ENCODE measurements at regions not wholly inside any gene's neighbourhood (a gene's known extent, or its start where the extent isn't known, plus 50 kb on each side); places are given as distances from the start of the nearest gene placed in this dataset.

GRCh38 chr6:156309017-156309416, 468.2 kb upstream of the ARID1B start:
- no peak for DNase-seq (ENCODE audit: low read depth)

- DNase-seq (ENCODE audit: low read depth), result no peak
Measured at GRCh38 chr6:156308604-156309003, 468.6 kb upstream of the ARID1B start.

GRCh38 chr6:156306531-156306930, 470.6 kb upstream of the ARID1B start:
- no peak for DNase-seq (ENCODE audit: low read depth)

- DNase-seq (ENCODE audit: low read depth), result no peak
Measured at GRCh38 chr6:156283091-156283490, 494.1 kb upstream of the ARID1B start.

- DNase-seq (ENCODE audit: low read depth), result no peak
Measured at GRCh38 chr6:156282087-156282486, 495.1 kb upstream of the ARID1B start.

GRCh38 chr6:156281266-156281665, 495.9 kb upstream of the ARID1B start:
- DNase-seq (ENCODE audit: low read depth), result no peak

GRCh38 chr6:156280065-156280464, 497.1 kb upstream of the ARID1B start:
- no peak for DNase-seq (ENCODE audit: low read depth)

- no peak for DNase-seq (ENCODE audit: low read depth)
Measured at GRCh38 chr6:156279261-156279969, 497.8 kb upstream of the ARID1B start.

- DNase-seq (ENCODE audit: low read depth), result no peak
Measured at GRCh38 chr6:156273065-156273711, 504.0 kb upstream of the ARID1B start.

- no peak for DNase-seq (ENCODE audit: low read depth)
Measured at GRCh38 chr6:156269751-156270369, 507.3 kb upstream of the ARID1B start.

GRCh38 chr6:156268849-156269248, 508.3 kb upstream of the ARID1B start:
- no peak for DNase-seq (ENCODE audit: low read depth)

GRCh38 chr6:156262014-156262413, 515.2 kb upstream of the ARID1B start:
- peak; percentile 13 for DNase-seq (ENCODE audit: low read depth)

GRCh38 chr6:156260815-156261214, 516.4 kb upstream of the ARID1B start:
- no peak for DNase-seq (ENCODE audit: low read depth)

- no peak for DNase-seq (ENCODE audit: low read depth)
Measured at GRCh38 chr6:156258981-156259380, 518.2 kb upstream of the ARID1B start.

GRCh38 chr6:156256161-156256560, 521.0 kb upstream of the ARID1B start:
- DNase-seq (ENCODE audit: low read depth), result no peak

- no peak for DNase-seq (ENCODE audit: low read depth)
Measured at GRCh38 chr6:156254240-156254639, 522.9 kb upstream of the ARID1B start.

- no peak for DNase-seq (ENCODE audit: low read depth)
Measured at GRCh38 chr6:156250593-156250992, 526.6 kb upstream of the ARID1B start.

- DNase-seq (ENCODE audit: low read depth), result no peak
Measured at GRCh38 chr6:156242206-156242605, 535.0 kb upstream of the ARID1B start.

- no peak for DNase-seq (ENCODE audit: low read depth)
Measured at GRCh38 chr6:156231026-156231765, 546.0 kb upstream of the ARID1B start.

GRCh38 chr6:156219973-156220372, 557.2 kb upstream of the ARID1B start:
- no peak for DNase-seq (ENCODE audit: low read depth)

GRCh38 chr6:156205678-156206077, 571.5 kb upstream of the ARID1B start:
- DNase-seq (ENCODE audit: low read depth), result no peak

- no peak for DNase-seq (ENCODE audit: low read depth)
Measured at GRCh38 chr6:156199182-156199581, 578.0 kb upstream of the ARID1B start.

GRCh38 chr6:156197513-156197912, 579.7 kb upstream of the ARID1B start:
- no peak for DNase-seq (ENCODE audit: low read depth)

Data from renal cortical epithelial cell (primary cell).